GM21367 (cell line): ENCODE measurements at regions not wholly inside any gene's neighbourhood (a gene's known extent, or its start where the extent isn't known, plus 50 kb on each side); places are given as distances from the start of the nearest gene placed in this dataset.

Source experiments
- ATAC-seq: cut with Tn5 transposase; IDR thresholded peaks from one replicate; pipeline ENCODE4 v1.9.1; 2021; ENCODE audit not compliant: unreplicated experiment

DNA sequence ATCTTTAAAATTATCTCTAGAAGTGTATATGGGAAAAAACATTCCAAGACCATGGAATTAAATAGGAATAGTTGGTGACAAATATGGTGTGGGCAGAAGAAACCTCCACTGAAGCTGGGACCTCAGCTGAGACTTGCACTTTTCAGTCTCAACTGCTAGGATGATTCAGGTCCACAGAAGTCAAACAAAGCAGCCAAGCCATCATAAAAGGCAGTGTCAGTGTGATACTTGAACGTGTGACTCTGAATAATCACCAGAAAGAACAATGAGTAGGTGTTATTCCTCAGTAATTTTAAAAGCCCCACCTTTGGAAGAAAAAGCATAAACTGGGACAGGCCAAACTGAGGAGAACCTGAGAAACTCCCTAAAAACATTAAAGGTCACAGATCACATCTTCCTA lies 90.7 kb downstream of the ZNF281 start:
- ATAC-seq, result no peak

- ATAC-seq, result no peak
Observed at GRCh38 chr1:200317236-200317635, 92.6 kb downstream of the ZNF281 start.

DNA sequence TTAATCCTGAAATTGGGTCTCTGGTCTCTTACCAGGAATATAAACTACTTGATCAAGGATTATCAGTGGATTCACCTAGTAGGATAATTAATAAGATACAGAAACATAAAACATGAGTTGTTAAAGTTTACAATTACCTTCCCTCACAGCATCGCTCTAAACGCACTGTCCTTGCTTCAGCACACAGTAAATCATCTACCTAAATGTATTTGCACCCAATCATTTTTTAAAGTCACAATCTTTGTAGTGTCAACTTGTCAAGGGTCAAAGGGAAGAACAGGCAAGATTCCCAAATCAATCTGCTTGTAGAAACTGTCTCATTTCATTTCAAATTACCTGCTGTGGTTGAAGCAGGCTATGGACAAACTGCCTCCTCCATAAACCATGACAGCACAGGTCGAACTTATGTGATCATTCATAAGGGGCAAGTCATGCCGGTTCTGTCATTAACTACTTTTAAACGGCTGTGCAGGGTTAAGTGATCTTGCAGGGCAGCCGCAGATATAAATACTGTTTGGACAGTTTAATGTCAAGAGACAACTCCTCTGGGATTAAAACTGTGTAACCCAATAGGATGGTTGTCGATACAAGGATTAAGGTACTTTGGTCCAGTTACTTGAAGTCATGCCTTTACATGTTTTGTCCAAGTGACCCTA lies 93.6 kb downstream of the ZNF281 start:
- no peak for ATAC-seq

DNA sequence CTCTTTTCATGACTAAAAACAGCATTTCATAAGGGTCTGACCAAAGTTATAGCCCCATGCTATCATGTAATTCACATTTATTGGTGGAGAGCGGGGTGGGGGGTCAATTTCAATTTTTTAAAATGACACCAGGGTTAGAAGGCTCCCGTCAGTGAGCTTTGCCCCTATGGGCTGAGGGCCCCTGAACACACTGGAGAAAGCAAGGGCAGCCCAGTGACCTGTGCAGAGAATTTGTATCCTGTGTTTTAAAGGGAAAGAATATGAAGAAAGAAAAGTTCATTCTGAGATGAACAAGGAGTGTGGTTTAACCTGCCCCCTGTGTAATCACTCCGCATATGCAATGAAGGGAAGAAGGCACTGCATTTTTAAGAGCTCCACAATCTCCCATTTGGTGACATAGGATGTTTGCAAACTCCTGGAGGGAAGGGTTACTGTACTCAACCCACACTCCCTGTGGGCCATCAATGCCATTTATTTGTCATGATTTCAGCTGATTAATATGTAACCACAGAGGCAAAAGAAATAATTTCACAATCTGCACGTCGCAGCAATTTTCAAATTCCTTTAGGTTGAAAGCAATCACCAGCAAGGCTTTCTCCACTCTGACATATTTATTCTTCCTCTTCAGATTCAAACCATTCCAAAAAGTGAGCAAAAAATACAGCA lies 95.6 kb downstream of the ZNF281 start:
- no peak for ATAC-seq

GRCh38 chr1:200311256-200311655 lies 98.6 kb downstream of the ZNF281 start:
- no peak for ATAC-seq

GRCh38 chr1:200310824-200311223 lies 99.0 kb downstream of the ZNF281 start:
- no peak for ATAC-seq

DNA sequence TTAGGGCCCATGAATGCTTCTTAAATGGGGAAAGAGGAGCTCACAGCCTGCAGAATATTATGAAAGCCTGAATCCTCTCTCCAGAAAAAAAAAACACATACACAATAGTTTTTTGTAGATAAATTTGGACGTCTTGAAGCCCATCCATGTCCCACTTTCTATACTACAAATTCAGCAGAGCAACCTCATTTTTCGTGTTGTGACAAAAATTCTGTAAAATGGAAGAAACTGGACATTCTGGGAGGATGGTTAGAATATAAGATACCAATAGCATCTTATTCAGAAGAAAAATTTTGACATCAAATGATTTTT lies 102.1 kb downstream of the ZNF281 start:
- ATAC-seq, result no peak

DNA sequence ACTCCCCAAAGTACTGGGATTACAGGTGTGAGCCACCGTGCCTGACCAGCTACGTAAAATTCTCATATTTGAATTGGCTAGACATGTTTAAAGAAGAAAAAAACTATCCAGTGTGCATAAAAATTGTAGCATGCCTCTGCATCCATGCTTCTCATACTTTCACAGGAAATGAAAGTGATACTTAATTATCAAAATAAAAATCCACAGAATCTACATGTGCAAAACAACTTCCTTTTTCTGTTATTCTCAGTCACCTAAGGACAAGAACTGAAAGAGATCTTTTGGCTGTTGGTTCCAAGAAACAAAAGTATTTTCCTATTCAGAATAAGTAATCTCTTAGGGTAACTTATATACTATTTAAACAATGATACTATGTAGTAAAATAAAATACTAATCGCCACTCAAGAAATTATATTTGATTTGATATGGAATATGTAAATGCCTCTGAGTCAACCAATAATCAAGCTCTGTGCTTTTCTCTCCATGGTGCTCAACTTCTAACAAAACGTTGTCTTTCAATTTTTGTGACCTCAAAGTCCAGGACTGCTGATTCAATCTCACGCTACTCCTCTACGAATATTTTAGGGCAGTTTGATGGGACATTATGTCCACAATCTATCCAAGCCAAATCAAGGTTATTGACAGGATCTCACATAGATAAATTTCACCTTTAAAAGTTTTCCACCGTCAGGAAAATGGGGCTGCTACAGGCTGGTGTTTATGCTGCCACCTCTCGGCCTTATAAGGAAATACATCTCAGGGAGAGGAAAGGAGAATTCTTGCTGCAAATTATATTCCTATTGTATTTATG lies 102.7 kb downstream of the ZNF281 start:
- peak; percentile 44 for ATAC-seq

GRCh38 chr1:200305806-200306205 lies 104.0 kb downstream of the ZNF281 start:
- no peak for ATAC-seq

DNA sequence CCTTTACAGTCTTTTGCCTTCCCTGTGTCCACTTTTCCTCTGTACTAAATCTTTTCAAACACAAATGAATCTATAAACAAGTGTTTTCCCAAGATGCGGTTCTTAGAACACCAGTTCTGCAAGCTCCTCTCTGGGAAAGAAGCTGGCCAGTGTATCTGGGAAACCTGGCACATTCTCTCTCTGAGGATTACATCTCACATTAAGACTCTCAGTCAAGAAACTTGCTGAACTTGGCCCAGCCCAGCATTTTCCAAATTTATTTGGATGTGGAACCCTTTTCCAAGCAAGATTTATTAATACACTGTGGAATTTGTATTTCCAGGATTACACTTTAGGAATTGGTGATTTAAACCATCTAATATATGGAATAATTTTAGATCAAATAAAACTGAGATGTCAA lies 105.7 kb downstream of the ZNF281 start:
- no peak for ATAC-seq

GRCh38 chr1:200302921-200303290 lies 106.9 kb downstream of the ZNF281 start:
- ATAC-seq, result no peak

- ATAC-seq, result no peak
Observed at GRCh38 chr1:200302192-200302920, 107.5 kb downstream of the ZNF281 start.

DNA sequence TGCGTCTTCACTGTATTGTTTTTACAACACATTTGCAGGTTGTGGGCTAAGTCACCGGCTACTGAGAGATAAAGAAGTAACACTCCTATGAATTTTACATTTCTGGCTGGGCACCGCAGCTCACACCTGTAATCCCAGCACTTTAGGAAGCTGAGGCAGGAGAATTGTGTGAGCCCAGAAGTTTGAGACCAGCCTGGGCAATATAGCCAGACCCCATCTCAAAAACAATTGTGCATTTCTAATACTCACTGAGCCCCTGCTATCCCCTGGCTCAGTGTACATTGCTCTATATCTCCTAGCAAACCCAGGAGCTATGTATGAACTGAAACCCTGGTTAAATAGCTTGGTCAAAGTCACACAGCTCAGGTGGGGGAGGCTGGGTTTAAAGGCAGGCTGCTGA lies 108.7 kb downstream of the ZNF281 start:
- no peak for ATAC-seq

- no peak for ATAC-seq
Observed at GRCh38 chr1:200299571-200299970, 110.3 kb downstream of the ZNF281 start.

GRCh38 chr1:200298242-200298641 lies 111.6 kb downstream of the ZNF281 start:
- no peak for ATAC-seq

- ATAC-seq, result no peak
Observed at GRCh38 chr1:200296091-200296661, 113.7 kb downstream of the ZNF281 start.

DNA sequence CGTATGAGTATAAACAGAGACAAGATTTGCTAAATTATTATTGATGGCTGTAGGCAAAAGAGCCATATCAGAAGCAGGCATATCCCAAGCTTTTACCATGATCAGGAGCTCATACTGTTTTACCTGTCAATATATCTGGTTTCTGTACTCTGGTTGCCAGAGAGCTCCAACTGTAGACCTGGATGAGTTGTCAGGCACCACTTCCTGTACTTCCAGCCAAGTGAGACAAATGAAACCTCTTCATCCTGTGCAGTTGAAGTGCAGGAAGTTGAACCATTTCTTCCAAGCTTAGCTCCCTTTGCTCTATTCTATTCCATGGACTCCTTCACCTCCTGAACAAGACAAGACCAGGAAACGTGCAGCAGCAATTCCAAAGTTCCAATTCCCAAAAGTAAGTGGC lies 115.6 kb downstream of the ZNF281 start:
- no peak for ATAC-seq

DNA sequence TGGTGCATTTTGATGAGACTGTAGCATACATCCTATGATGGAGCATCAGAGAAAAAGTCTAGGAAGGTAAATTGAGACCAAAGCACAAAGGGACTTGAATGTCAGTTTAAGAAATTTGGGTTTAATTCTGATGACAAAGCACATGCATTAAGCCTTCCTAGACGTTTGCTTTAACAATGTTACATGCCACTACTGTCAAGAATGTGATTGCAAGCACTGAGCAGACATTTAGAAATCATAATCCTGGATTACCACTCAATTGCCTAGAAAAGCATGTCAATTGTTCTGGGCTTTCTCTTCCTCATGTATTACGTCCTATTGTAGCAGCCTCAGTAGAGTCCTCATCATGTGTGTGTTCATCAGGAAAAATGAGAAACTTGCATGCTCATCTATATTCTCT lies 117.1 kb downstream of the ZNF281 start:
- ATAC-seq, result no peak

DNA sequence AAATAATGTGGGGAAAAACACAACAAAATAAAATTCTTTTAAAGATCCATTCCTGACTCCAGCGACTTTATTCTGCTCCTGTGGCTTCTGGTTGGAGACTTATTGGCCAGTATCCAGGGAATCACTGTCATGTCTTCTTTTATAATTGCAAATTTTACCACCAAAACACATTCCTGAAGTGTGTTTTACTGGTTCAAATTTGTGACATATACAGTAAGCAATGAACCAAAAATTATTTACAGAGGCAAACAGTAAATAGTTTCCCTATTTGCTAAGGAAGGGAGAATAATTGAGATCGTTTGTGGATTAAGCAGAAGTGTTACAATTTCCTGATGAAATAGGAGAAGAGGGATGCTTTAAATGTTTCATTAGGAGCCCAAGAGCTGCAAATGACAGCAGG lies 118.7 kb downstream of the ZNF281 start:
- ATAC-seq, result no peak

DNA sequence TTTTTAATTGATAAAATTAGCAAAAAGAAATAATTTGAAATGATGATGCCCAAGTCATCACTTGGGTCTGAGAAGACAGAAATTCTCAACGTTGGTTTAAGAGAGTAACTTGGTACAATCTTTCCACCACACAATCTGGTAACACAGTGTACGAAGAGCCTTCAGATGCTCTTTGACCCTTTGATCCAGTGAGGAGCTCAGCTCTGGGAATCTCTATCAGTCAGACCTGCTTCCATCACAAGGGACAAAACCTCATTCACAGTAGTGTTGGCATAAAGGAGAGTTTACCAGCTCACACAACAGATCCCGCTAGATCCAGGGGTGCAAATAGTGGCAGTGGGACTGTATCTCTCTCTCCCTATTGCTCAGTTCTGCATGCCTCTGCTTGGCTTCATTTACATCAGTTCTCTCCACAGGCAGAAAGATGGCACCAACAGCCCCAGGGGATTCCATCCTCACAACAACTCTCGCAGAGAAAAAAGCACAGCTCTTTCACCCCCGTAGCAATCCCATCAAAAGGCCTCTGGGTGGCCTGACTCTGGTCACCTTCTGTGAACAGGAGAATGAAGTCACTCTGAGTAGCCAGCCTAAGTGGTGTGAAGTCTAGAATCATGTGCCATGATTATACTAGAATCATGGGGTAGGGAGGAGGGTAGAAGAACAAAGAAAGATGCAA lies 119.7 kb downstream of the ZNF281 start:
- no peak for ATAC-seq

DNA sequence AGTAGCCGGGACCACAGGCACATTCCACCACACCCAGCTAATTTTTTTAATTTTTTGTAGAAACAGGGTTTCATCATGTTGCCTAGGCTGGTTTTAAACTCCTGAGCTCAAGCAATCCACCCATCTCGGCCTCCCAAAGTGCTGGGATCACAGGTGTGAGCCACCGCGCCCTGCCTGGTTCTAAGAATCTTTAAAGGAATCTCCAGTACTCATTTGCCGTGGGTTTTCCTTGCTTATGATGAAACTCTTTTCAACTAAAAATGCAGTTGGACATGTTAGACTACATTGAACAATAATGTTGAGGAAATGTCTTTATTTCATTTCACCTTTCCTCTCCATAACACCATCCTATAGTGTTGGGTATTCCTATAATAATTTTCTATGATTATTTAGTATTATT lies 121.6 kb downstream of the ZNF281 start:
- no peak for ATAC-seq
